ENCODE measurements at regions not wholly inside any gene's neighbourhood (a gene's known extent, or its start where the extent isn't known, plus 50 kb on each side); places are given as distances from the start of the nearest gene placed in this dataset.

DNA sequence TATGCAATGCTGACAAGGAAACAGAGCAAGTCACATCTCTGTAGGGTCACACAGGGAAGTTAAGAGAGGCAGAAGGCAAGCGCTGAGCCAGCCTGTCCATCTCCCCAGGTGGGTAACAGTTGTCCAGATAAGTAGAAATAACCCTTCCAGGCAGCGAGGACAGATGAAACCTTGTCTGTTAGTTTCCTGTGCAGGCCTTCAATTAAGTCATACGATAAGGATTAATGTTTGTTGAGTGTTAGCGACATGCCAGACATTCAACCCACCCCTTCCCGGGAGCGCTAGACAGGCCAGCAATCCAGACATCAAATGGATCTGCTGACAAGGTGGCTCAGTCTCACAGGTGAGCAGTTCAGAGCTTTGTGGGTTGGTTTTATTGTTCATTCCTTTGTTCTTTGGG lies 221.5 kb upstream of the FMN2 start:
- no peak overlapping the region for H3K23ac ChIP-seq (ENCODE audit: low read length)
- no peaks in the 10 kb centered on the region for H3K79me1 ChIP-seq (ENCODE audit: low read length)
- H3K4me3 ChIP-seq (ENCODE audit: low read depth, low read length): no peak overlapping the region
- no peak overlapping the region for H2BK12ac ChIP-seq (ENCODE audit: low read length)
- H3K4me2 ChIP-seq (ENCODE audit: low read length): no peak overlapping the region
- no peaks in the 10 kb centered on the region for H3K9me3 ChIP-seq (ENCODE audit: insufficient read depth, low read depth, low read length)
- no peak overlapping the region for H2BK120ac ChIP-seq (ENCODE audit: insufficient read depth, low read length, poor library complexity)
- H3K4ac ChIP-seq (ENCODE audit: low read depth, low read length): no peak overlapping the region
- H2AFZ ChIP-seq (ENCODE audit: insufficient read depth, low read length, poor library complexity): no peak overlapping the region
- H3K79me2 ChIP-seq (ENCODE audit: control insufficient read depth, insufficient read depth, low read length, poor library complexity): no peaks in the 10 kb centered on the region
- WGBS (ENCODE audit: extremely low coverage, insufficient coverage, insufficient read length): no CpG with 5 or more reads among the region's 6 CpGs
- peaks cover 0 to 3% of the 10 kb centered on the region in 2 experiments for H3K4me1 ChIP-seq (ENCODE audit: control insufficient read depth in 1 of 2, insufficient read depth in 2 of 2, low read length in 2 of 2)
- no peaks in the 10 kb centered on the region for H3K27me3 ChIP-seq (ENCODE audit: insufficient read depth, low read length)
- no peak overlapping the region for H4K8ac ChIP-seq (ENCODE audit: low read depth, low read length)
- no peak overlapping the region for H3K18ac ChIP-seq (ENCODE audit: low read length)
- no peak overlapping the region for H4K12ac ChIP-seq (ENCODE audit: low read depth, low read length)
- no peaks in the 10 kb centered on the region for H3K36me3 ChIP-seq (ENCODE audit: control insufficient read depth in 1 of 2, insufficient read depth in 2 of 2, low read length in 2 of 2)
- H3K9ac ChIP-seq (ENCODE audit: low read length): no peak overlapping the region
- DNase-seq: no peak
- no peak overlapping the region for H2BK5ac ChIP-seq (ENCODE audit: low read depth, low read length, poor library complexity)
- H2AK5ac ChIP-seq (ENCODE audit: low read length): no peak overlapping the region
- H4K91ac ChIP-seq (ENCODE audit: low read depth, low read length): no peak overlapping the region
- no peak overlapping the region for H3K27ac ChIP-seq (ENCODE audit: low read depth, low read length)
- H3K14ac ChIP-seq (ENCODE audit: low read length): no peak overlapping the region

DNA sequence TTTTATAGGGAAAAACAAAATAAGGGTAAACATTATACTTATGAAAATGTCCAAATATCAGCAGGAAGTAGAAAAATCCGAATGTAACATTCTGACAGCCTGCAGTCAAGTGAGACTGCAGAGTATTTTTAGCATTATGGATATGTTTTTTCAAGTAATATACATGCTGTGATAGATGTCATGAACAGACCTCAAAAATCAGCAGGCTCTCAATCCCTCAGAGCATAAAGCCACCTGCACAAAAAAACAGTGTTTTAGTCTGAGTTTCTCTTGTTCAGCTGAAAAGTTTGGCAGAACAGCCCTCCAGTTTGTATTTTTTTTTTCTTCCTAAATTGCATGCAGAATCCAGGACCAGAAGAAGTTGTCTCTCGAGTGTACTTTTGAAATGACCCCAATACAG lies 219.1 kb upstream of the FMN2 start:
- H2AK5ac ChIP-seq (ENCODE audit: low read length): no peak overlapping the region
- no peaks in the 10 kb centered on the region for H3K79me2 ChIP-seq (ENCODE audit: control insufficient read depth, insufficient read depth, low read length, poor library complexity)
- H3K4me1 ChIP-seq (ENCODE audit: control insufficient read depth in 1 of 2, insufficient read depth in 2 of 2, low read length in 2 of 2): peaks cover 0 to 3% of the 10 kb centered on the region in 2 experiments
- H2AFZ ChIP-seq (ENCODE audit: insufficient read depth, low read length, poor library complexity): no peak overlapping the region
- H3K36me3 ChIP-seq (ENCODE audit: control insufficient read depth in 1 of 2, insufficient read depth in 2 of 2, low read length in 2 of 2): no peaks in the 10 kb centered on the region
- WGBS (ENCODE audit: extremely low coverage, insufficient coverage, insufficient read length): no CpG with 5 or more reads among the region's 2 CpGs
- no peak overlapping the region for H2BK12ac ChIP-seq (ENCODE audit: low read length)
- no peak overlapping the region for H4K12ac ChIP-seq (ENCODE audit: low read depth, low read length)
- no peak overlapping the region for H3K14ac ChIP-seq (ENCODE audit: low read length)
- H4K8ac ChIP-seq (ENCODE audit: low read depth, low read length): no peak overlapping the region
- no peak overlapping the region for H3K27ac ChIP-seq (ENCODE audit: low read depth, low read length)
- H2BK5ac ChIP-seq (ENCODE audit: low read depth, low read length, poor library complexity): no peak overlapping the region
- H2BK120ac ChIP-seq (ENCODE audit: insufficient read depth, low read length, poor library complexity): no peak overlapping the region
- H4K91ac ChIP-seq (ENCODE audit: low read depth, low read length): no peak overlapping the region
- H3K18ac ChIP-seq (ENCODE audit: low read length): no peak overlapping the region
- no peak overlapping the region for H3K4me3 ChIP-seq (ENCODE audit: low read depth, low read length)
- H3K9ac ChIP-seq (ENCODE audit: low read length): no peak overlapping the region
- H3K79me1 ChIP-seq (ENCODE audit: low read length): no peaks in the 10 kb centered on the region
- no peaks in the 10 kb centered on the region for H3K27me3 ChIP-seq (ENCODE audit: insufficient read depth, low read length)
- H3K9me3 ChIP-seq (ENCODE audit: insufficient read depth, low read depth, low read length): no peaks in the 10 kb centered on the region
- H3K4ac ChIP-seq (ENCODE audit: low read depth, low read length): no peak overlapping the region
- no peak overlapping the region for H3K23ac ChIP-seq (ENCODE audit: low read length)
- DNase-seq: no peak
- H3K4me2 ChIP-seq (ENCODE audit: low read length): no peak overlapping the region

DNA sequence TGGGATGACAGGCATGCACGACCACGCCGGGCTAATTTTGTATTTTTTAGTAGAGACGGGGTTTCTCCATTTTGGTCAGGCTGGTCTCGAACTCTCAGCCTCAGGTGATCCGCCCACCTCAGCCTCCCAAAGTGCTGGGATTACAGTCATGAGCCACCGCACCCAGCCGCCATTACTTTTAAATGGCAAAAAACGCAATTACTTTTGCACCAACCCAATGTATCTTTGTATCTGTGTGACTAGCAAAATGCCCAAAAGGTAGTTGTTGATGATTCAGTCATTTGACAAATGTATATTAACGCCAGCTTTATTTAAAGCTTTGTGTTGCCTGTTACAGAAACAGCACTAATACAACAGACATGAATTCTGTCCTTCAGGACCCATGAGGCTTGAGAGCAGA lies 216.9 kb upstream of the FMN2 start:
- Histone ChIP-seq H3K23ac (ENCODE audit: low read length) (no peak overlapping the region), H3K4me3 (ENCODE audit: low read depth, low read length) (no peak overlapping the region), H3K27me3 (ENCODE audit: insufficient read depth, low read length) (no peaks in the 10 kb centered on the region), H3K4me1 (ENCODE audit: control insufficient read depth in 1 of 2, insufficient read depth in 2 of 2, low read length in 2 of 2) (peaks cover 0 to 3% of the 10 kb centered on the region in 2 experiments), H3K79me2 (ENCODE audit: control insufficient read depth, insufficient read depth, low read length, poor library complexity) (no peaks in the 10 kb centered on the region), H3K27ac (ENCODE audit: low read depth, low read length) (no peak overlapping the region), H2AK5ac (ENCODE audit: low read length) (no peak overlapping the region), H3K36me3 (ENCODE audit: control insufficient read depth in 1 of 2, insufficient read depth in 2 of 2, low read length in 2 of 2) (no peaks in the 10 kb centered on the region), H2BK12ac (ENCODE audit: low read length) (no peak overlapping the region), H2BK5ac (ENCODE audit: low read depth, low read length, poor library complexity) (no peak overlapping the region), H2BK120ac (ENCODE audit: insufficient read depth, low read length, poor library complexity) (no peak overlapping the region), H3K18ac (ENCODE audit: low read length) (no peak overlapping the region), H4K12ac (ENCODE audit: low read depth, low read length) (no peak overlapping the region), H3K9ac (ENCODE audit: low read length) (no peak overlapping the region), H3K9me3 (ENCODE audit: insufficient read depth, low read depth, low read length) (no peaks in the 10 kb centered on the region), H3K4ac (ENCODE audit: low read depth, low read length) (no peak overlapping the region), H4K91ac (ENCODE audit: low read depth, low read length) (no peak overlapping the region), H3K4me2 (ENCODE audit: low read length) (no peak overlapping the region), H3K79me1 (ENCODE audit: low read length) (no peaks in the 10 kb centered on the region), H2AFZ (ENCODE audit: insufficient read depth, low read length, poor library complexity) (no peak overlapping the region), H3K14ac (ENCODE audit: low read length) (no peak overlapping the region), H4K8ac (ENCODE audit: low read depth, low read length) (no peak overlapping the region)
- no peak for DNase-seq
- no CpG with 5 or more reads among the region's 10 CpGs for WGBS (ENCODE audit: extremely low coverage, insufficient coverage, insufficient read length)

DNA sequence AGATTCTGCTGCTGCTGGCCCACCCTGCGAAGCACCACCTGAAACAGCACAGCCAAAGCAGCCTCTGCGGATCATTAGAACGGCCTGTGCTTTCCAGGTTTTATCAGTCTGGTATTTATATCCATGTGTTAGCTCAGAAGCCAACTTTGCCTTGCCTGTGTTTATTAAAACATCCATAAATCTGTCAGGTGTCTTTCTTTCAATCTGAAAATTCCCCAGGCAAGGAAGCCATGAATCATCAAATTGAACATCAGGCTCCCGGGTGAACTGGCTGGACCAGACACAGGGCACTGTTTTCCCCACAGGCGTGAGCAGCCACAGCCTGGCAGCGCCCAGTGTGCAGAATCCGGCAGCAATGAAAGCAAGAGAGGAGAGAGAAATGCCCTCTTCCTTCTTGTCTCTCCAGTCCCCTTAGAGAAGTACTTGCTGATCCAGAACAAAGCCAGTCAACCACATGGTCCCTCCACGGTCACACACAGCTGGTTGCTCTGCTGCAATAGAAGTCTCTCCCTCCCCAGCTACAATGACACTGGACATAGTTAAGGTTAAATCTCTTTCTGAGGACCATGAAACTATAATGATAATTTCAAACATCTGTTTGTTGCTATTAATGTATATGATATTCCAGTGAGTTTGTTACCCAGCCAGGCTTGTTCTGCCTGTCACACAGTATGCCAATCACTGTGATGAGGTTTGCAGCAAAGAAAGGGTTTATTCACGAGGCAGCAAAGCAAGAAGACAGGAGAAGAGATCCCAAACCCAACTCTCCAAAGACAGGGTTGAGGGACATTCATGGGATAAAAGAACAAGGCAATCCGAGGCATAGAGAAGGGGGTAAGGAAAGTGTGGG lies 212.1 kb upstream of the FMN2 start:
- no CpG with 5 or more reads among the region's 10 CpGs for WGBS (ENCODE audit: extremely low coverage, insufficient coverage, insufficient read length)
- no peak overlapping the region for H4K8ac ChIP-seq (ENCODE audit: low read depth, low read length)

More for the DNA sequence above, 212.1 kb upstream of the FMN2 start:
- no peak overlapping the region for H3K18ac ChIP-seq (ENCODE audit: low read length)
- DNase-seq: no peak
- H3K14ac ChIP-seq (ENCODE audit: low read length): no peak overlapping the region
- no peak overlapping the region for H4K91ac ChIP-seq (ENCODE audit: low read depth, low read length)
- no peak overlapping the region for H3K9ac ChIP-seq (ENCODE audit: low read length)
- no peak overlapping the region for H3K27ac ChIP-seq (ENCODE audit: low read depth, low read length)
- H3K4me3 ChIP-seq (ENCODE audit: low read depth, low read length): no peak overlapping the region
- H3K23ac ChIP-seq (ENCODE audit: low read length): no peak overlapping the region
- H2AFZ ChIP-seq (ENCODE audit: insufficient read depth, low read length, poor library complexity): no peak overlapping the region
- H3K79me1 ChIP-seq (ENCODE audit: low read length): no peaks in the 10 kb centered on the region
- H3K36me3 ChIP-seq (ENCODE audit: control insufficient read depth in 1 of 2, insufficient read depth in 2 of 2, low read length in 2 of 2): no peaks in the 10 kb centered on the region
- H4K12ac ChIP-seq (ENCODE audit: low read depth, low read length): no peak overlapping the region
- no peak overlapping the region for H2BK5ac ChIP-seq (ENCODE audit: low read depth, low read length, poor library complexity)
- H3K79me2 ChIP-seq (ENCODE audit: control insufficient read depth, insufficient read depth, low read length, poor library complexity): no peaks in the 10 kb centered on the region
- no peaks in the 10 kb centered on the region for H3K27me3 ChIP-seq (ENCODE audit: insufficient read depth, low read length)
- H2BK120ac ChIP-seq (ENCODE audit: insufficient read depth, low read length, poor library complexity): no peak overlapping the region
- H2AK5ac ChIP-seq (ENCODE audit: low read length): no peak overlapping the region
- no peak overlapping the region for H2BK12ac ChIP-seq (ENCODE audit: low read length)
- no peaks in the 10 kb centered on the region for H3K9me3 ChIP-seq (ENCODE audit: insufficient read depth, low read depth, low read length)
- H3K4me2 ChIP-seq (ENCODE audit: low read length): no peak overlapping the region
- H3K4me1 ChIP-seq (ENCODE audit: control insufficient read depth in 1 of 2, insufficient read depth in 2 of 2, low read length in 2 of 2): no peaks in the 10 kb centered on the region
- H3K4ac ChIP-seq (ENCODE audit: low read depth, low read length): no peak overlapping the region

All from trophoblast cell (in vitro differentiated cells and primary cell).